H1 (cell line): ENCODE measurements at regions not wholly inside any gene's neighbourhood (a gene's known extent, or its start where the extent isn't known, plus 50 kb on each side); places are given as distances from the start of the nearest gene placed in this dataset.

Experiments used
- CTCF ChIA-PET: fragments of 300-600 bp; sonication (Branson Sonifier 250); formaldehyde crosslinking; loops from one replicate; lab custom pipeline; 2021; ENCODE audit not compliant: partially characterized antibody; lab: Charles Lee
- POLR2A ChIA-PET: fragments of 300-600 bp; sonication (Branson Sonifier 250); formaldehyde crosslinking; loops from one replicate; lab custom pipeline; 2021; ENCODE audit warnings: inconsistent platforms; ENCODE audit not compliant: partially characterized antibody; lab: Charles Lee
- DNase-seq, 2 experiments: peaks; one replicate each; pipeline versions ENCODE4 v3.0.0 to v3.0.0-alpha.2; 2010 to 2022; ENCODE audit warnings: low spot score in 2 of 2, low read depth in 1 of 2, mixed read lengths in 1 of 2
- FAIRE-seq: peaks from 2 replicates; lab custom pipeline; 2011; peaks lifted over from hg19 to GRCh38; lab: Jason Lieb, UNC
- H2AFZ ChIP-seq: 2 replicates; pipeline ENCODE4 v1.8.1; 2012; ENCODE audit warnings: low read length, inconsistent platforms
- H2AK5ac ChIP-seq: 2 replicates; pipeline ENCODE4 v1.6.1; 2013; ENCODE audit warnings: low read depth, low read length
- H2BK120ac ChIP-seq: replicated peaks from 2 replicates; pipeline ENCODE3; 2013; ENCODE audit warnings: low read depth, low read length, inconsistent platforms
- H2BK12ac ChIP-seq: 2 replicates; pipeline ENCODE4 v1.6.1; 2013; ENCODE audit warnings: low read depth, low read length
- H2BK15ac ChIP-seq: 2 replicates; pipeline ENCODE4 v1.6.1; 2013; ENCODE audit warnings: low read length
- H2BK20ac ChIP-seq: 2 replicates; pipeline ENCODE4 v1.6.1; 2013; ENCODE audit warnings: low read length
- H2BK5ac ChIP-seq: 2 replicates; pipeline ENCODE4 v1.6.1; 2013; ENCODE audit warnings: low read depth, low read length
- H3K14ac ChIP-seq: 2 replicates; pipeline ENCODE4 v1.6.1; 2013; ENCODE audit warnings: inconsistent platforms; ENCODE audit not compliant: insufficient read length
- H3K18ac ChIP-seq: 2 replicates; pipeline ENCODE4 v1.6.1; 2013; ENCODE audit warnings: low read length; ENCODE audit errors: extremely low read depth
- H3K23ac ChIP-seq: 2 replicates; pipeline ENCODE4 v1.6.1; 2013; ENCODE audit warnings: inconsistent platforms; ENCODE audit not compliant: insufficient read length
- H3K23me2 ChIP-seq: 2 replicates; pipeline ENCODE4 v1.6.1; 2013; ENCODE audit warnings: low read depth, low read length
- H3K27ac ChIP-seq: 2 replicates; pipeline ENCODE4 v1.6.1; 2011; ENCODE audit warnings: low read depth, low read length, inconsistent platforms
- H3K27me3 ChIP-seq, 4 experiments: replicated peaks in 1 of 4; 1 replicate in 1 of 4; 2 replicates in 3 of 4; pipeline versions ENCODE4 v1.6.1 to v1.8.1; 2011 to 2013; ENCODE audit warnings: low read length in 3 of 4, mild to moderate bottlenecking in 3 of 4, inconsistent platforms in 2 of 4, mixed read lengths in 2 of 4, moderate library complexity in 1 of 4; ENCODE audit not compliant: control insufficient read depth in 3 of 4, insufficient read depth in 3 of 4; ENCODE audit errors: extremely low read depth in 1 of 4
- H3K36me3 ChIP-seq, 4 experiments: 2 replicates each; pipeline versions ENCODE4 v1.6.1 to v1.8.1; 2011 to 2013; ENCODE audit warnings: mild to moderate bottlenecking in 4 of 4, low read length in 3 of 4, moderate library complexity in 2 of 4, control low read depth in 1 of 4, inconsistent platforms in 1 of 4; ENCODE audit not compliant: insufficient read depth in 4 of 4, control insufficient read depth in 2 of 4
- H3K4ac ChIP-seq: replicated peaks from 2 replicates; pipeline ENCODE3; 2013; ENCODE audit warnings: low read length, low read depth, mixed read lengths, inconsistent platforms; ENCODE audit not compliant: insufficient read length
- H3K4me1 ChIP-seq, 4 experiments: replicated peaks in 1 of 4; 1 replicate in 1 of 4; 2 replicates in 3 of 4; pipeline versions ENCODE4 v1.6.1 to v1.8.1; 2011 to 2013; ENCODE audit warnings: low read length in 3 of 4, inconsistent platforms in 2 of 4, mixed read lengths in 1 of 4; ENCODE audit not compliant: insufficient read depth in 4 of 4, control insufficient read depth in 3 of 4
- H3K4me2 ChIP-seq, 2 experiments: 2 replicates each; pipeline versions ENCODE4 v1.6.1 to v1.8.1; 2011 to 2013; ENCODE audit warnings: low read depth in 2 of 2, low read length in 2 of 2, control low read depth in 1 of 2, inconsistent platforms in 1 of 2, mild to moderate bottlenecking in 1 of 2; ENCODE audit not compliant: insufficient read depth in 1 of 2
- H3K4me3 ChIP-seq, 4 experiments: fragments of 200-600, 300-600 bp in 1 of 4; sonication (generic), shearing (Covaris generic), sonication (Bioruptor Twin) in 1 of 4; 2 replicates each; pipeline versions ENCODE4 v1.5.1 to v1.8.1; 2011 to 2016; ENCODE audit warnings: low read length in 4 of 4, low read depth in 3 of 4, control low read depth in 2 of 4, inconsistent platforms in 2 of 4, mild to moderate bottlenecking in 2 of 4, mixed read lengths in 1 of 4, moderate library complexity in 1 of 4; ENCODE audit not compliant: insufficient read depth in 2 of 4; ENCODE audit errors: extremely low read depth in 1 of 4
- H3K56ac ChIP-seq: replicated peaks from 2 replicates; pipeline ENCODE3; 2013; ENCODE audit warnings: low read depth, mild to moderate bottlenecking, mixed read lengths, low read length, inconsistent platforms; ENCODE audit not compliant: insufficient read length
- H3K79me1 ChIP-seq: 2 replicates; pipeline ENCODE4 v1.6.1; 2013; ENCODE audit warnings: low read depth, low read length, control low read depth
- H3K79me2 ChIP-seq, 2 experiments: 2 replicates each; pipeline versions ENCODE4 v1.6.1 to v1.8.1; 2012 to 2013; ENCODE audit warnings: low read length in 2 of 2, mild to moderate bottlenecking in 2 of 2, inconsistent platforms in 1 of 2; ENCODE audit not compliant: insufficient read depth in 2 of 2, control insufficient read depth in 1 of 2
- H3K9ac ChIP-seq, 4 experiments: replicated peaks in 1 of 4; 1 replicate in 1 of 4; 2 replicates in 3 of 4; pipeline versions ENCODE4 v1.6.1 to v1.8.1; 2011 to 2013; ENCODE audit warnings: low read depth in 3 of 4, low read length in 3 of 4, control low read depth in 2 of 4, mild to moderate bottlenecking in 2 of 4, moderate library complexity in 2 of 4, inconsistent platforms in 1 of 4; ENCODE audit errors: extremely low read depth in 1 of 4
- H3K9me3 ChIP-seq, 2 experiments: 2 replicates each; pipeline versions ENCODE4 v1.6.1 to v1.8.1; 2012 to 2013; ENCODE audit warnings: mild to moderate bottlenecking in 2 of 2, moderate library complexity in 2 of 2, control low read depth in 1 of 2, inconsistent platforms in 1 of 2, low read depth in 1 of 2, low read length in 1 of 2, mixed read lengths in 1 of 2; ENCODE audit not compliant: insufficient read depth in 2 of 2
- H4K20me1 ChIP-seq, 2 experiments: replicated peaks in 1 of 2; 2 replicates each; pipeline versions ENCODE3 to v1.8.1; 2011 to 2013; ENCODE audit warnings: inconsistent platforms in 2 of 2, low read length in 2 of 2, mild to moderate bottlenecking in 1 of 2; ENCODE audit not compliant: insufficient read depth in 2 of 2, control insufficient read depth in 1 of 2
- H4K5ac ChIP-seq: 2 replicates; pipeline ENCODE4 v1.6.1; 2013; ENCODE audit warnings: low read length, low read depth, mixed read lengths, inconsistent platforms; ENCODE audit not compliant: insufficient read length
- H4K8ac ChIP-seq: 2 replicates; pipeline ENCODE4 v1.8.0; 2013; ENCODE audit warnings: mild to moderate bottlenecking, moderate library complexity, low read length, inconsistent platforms; ENCODE audit not compliant: insufficient read depth; ENCODE audit errors: extremely low read depth
- H4K91ac ChIP-seq: replicated peaks from 2 replicates; pipeline ENCODE3; 2013; ENCODE audit warnings: low read length, mixed read lengths, inconsistent platforms; ENCODE audit not compliant: insufficient read length
- CBX5 ChIP-seq: fragments of 300-800, 300-1000 bp; sonication (generic); IDR thresholded peaks from 2 replicates; pipeline ENCODE4 v1.7.1; 2016; ENCODE audit warnings: antibody characterized with exemption, low read length, low read depth
- CEBPB ChIP-seq: IDR thresholded peaks from 2 replicates; pipeline ENCODE4 v1.6.1; 2012; ENCODE audit warnings: low read depth, low read length
- JUN ChIP-seq: IDR thresholded peaks from 2 replicates; pipeline ENCODE4 v1.6.1; 2011; ENCODE audit warnings: low read depth, mild to moderate bottlenecking, improper control_type of control experiment, low read length
- NRF1 ChIP-seq: IDR thresholded peaks from 2 replicates; pipeline ENCODE4 v1.6.1; 2011; ENCODE audit warnings: mild to moderate bottlenecking, low read depth, low read length, improper control_type of control experiment
- RAD21 ChIP-seq, 2 experiments: IDR thresholded peaks in 1 of 2; conservative IDR thresholded peaks in 1 of 2; 2 replicates each; pipeline ENCODE4 v1.6.1; 2011; ENCODE audit warnings: low read depth in 2 of 2, low read length in 2 of 2, improper control_type of control experiment in 1 of 2, inconsistent platforms in 1 of 2, mild to moderate bottlenecking in 1 of 2, moderate library complexity in 1 of 2
- TAF7 ChIP-seq: optimal IDR thresholded peaks from 2 replicates; pipeline ENCODE3; 2011; ENCODE audit warnings: low read depth, mild to moderate bottlenecking, inconsistent platforms, low read length, moderate library complexity, borderline replicate concordance
- WGBS, 2 experiments: shearing (Covaris generic) in 1 of 2; methylation state at CpG; one replicate each; pipeline versions ENCODE4 v1.1.6 to v1.1.7; 2013 to 2015; ENCODE audit warnings: low lambda C conversion rate in 2 of 2, mixed read lengths in 2 of 2, inconsistent platforms in 1 of 2, low coverage in 1 of 2, missing lambda C conversion rate in 1 of 2; ENCODE audit not compliant: insufficient replicate concordance in 2 of 2, insufficient coverage in 1 of 2, insufficient read length in 1 of 2; ENCODE audit errors: extremely low coverage in 1 of 2, missing lambda C conversion rate in 1 of 2; 5-methylcytosine and 5-hydroxymethylcytosine counted together

DNA sequence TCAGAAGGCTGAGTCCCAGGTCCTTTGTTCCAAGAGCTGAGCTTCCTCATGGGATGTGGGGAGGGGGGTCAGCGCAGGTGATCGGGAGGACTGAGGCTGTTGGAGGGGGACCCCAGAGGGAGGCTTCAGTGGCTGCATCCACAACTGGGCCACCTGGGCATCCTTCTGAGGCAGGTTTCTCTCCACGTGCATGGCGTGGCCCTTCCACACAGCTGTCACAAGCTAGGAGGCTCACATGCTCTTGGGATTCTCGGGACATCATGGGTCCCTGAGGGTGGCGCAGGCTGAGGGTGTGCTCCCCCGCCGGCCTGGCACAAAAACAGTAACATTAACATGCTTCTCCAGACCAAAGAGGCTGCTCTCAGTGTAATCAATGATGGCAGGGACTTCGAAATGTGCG is 229.6 kb upstream of the AJAP1 start:
- DNase-seq: no peak
- H3K4me2 ChIP-seq: no peak overlapping the region
- no peaks in the 10 kb centered on the region for H3K79me2 ChIP-seq
- no peak overlapping the region for H3K9ac ChIP-seq
- TF ChIP-seq NRF1: no peak
- no peak for TF ChIP-seq CEBPB
- TF ChIP-seq TAF7: no peak
- no peak for TF ChIP-seq RAD21 (IDR thresholded peaks at IDR 0.05 in 1 of 2, conservative IDR thresholded peaks at IDR 0.05 in 1 of 2; ENCODE audit: low read depth in 2 of 2, low read length in 2 of 2)
- TF ChIP-seq JUN: no peak
- TF ChIP-seq CBX5: no peak
- H4K8ac ChIP-seq: no peak overlapping the region
- H4K5ac ChIP-seq: no peak overlapping the region
- H3K79me1 ChIP-seq: no peaks in the 10 kb centered on the region
- H3K23me2 ChIP-seq: peaks cover 2% of the 10 kb centered on the region; the same call in 1 of the 2 replicates
- no peak overlapping the region for H2BK20ac ChIP-seq
- peaks cover 10 to 38% of the 10 kb centered on the region in 2 experiments; a peak in 2 of 4 replicates for H3K9me3 ChIP-seq
- H2BK12ac ChIP-seq: no peak overlapping the region
- H4K20me1 ChIP-seq: peaks cover 0 to 2% of the 10 kb centered on the region in 2 experiments
- no peak overlapping the region for H3K14ac ChIP-seq
- H2AK5ac ChIP-seq: no peak overlapping the region
- ChIA-PET POLR2A (no interaction called here), CTCF (no interaction called here)
- H2BK120ac ChIP-seq: no peak overlapping the region
- WGBS, 2 experiments: 93% methylated on average over 10 of the region's 10 CpGs; no CpG with 5 or more reads in 1 of the 2 experiments
- H3K4me3 ChIP-seq: no peak overlapping the region
- H3K23ac ChIP-seq: no peak overlapping the region
- H4K91ac ChIP-seq: no peak overlapping the region
- H3K18ac ChIP-seq: no peak overlapping the region
- FAIRE-seq: no peak
- H3K4me1 ChIP-seq: no peaks in the 10 kb centered on the region; a peak in 2 of 7 replicates
- no peak overlapping the region for H2AFZ ChIP-seq
- no peaks in the 10 kb centered on the region for H3K36me3 ChIP-seq
- H2BK5ac ChIP-seq: no peak overlapping the region
- no peaks in the 10 kb centered on the region for H3K27me3 ChIP-seq
- H3K56ac ChIP-seq: no peak overlapping the region
- H2BK15ac ChIP-seq: no peak overlapping the region; the same call in 1 of the 2 replicates
- H3K27ac ChIP-seq: no peak overlapping the region
- no peak overlapping the region for H3K4ac ChIP-seq
